Right lobe of liver (tissue), 4 donors: ENCODE measurements at regions not wholly inside any gene's neighbourhood (a gene's known extent, or its start where the extent isn't known, plus 50 kb on each side); places are given as distances from the start of the nearest gene placed in this dataset.

ENCODE experiments used
- CTCF ChIP-seq, 4 donors: fragments of 200-600 bp in 3 of 4; fragments of 450-650 bp in 1 of 4; IDR thresholded peaks; one replicate each; pipeline versions ENCODE4 v1.5.1 to v1.8.0; 2016 to 2022; ENCODE audit warnings: antibody characterized with exemption in 4 of 4, mild to moderate bottlenecking in 2 of 4
- POLR2A ChIP-seq: fragments of 450-650 bp; IDR thresholded peaks from one replicate; pipeline ENCODE4 v1.6.1; 2017; ENCODE audit warnings: antibody characterized with exemption, mild to moderate bottlenecking
- donor health status: DM: no; HTN: no; CAD: no.
- donor health status: DM: no; HTN: no; CAD: no.
- donor health status: DM: no; HTN: yes; CAD: no.

- TF ChIP-seq CTCF (IDR thresholded peaks at IDR 0.05) (peak; percentile 22 to 49 (median 34)), POLR2A (no peak)
Observed at GRCh38 chr11:45083544-45084087, 62.8 kb upstream of the PRDM11 start.
